LNCAP (cell line): ENCODE measurements at regions not wholly inside any gene's neighbourhood (a gene's known extent, or its start where the extent isn't known, plus 50 kb on each side); places are given as distances from the start of the nearest gene placed in this dataset.

Experiments
- TF ChIP-seq, protein P1 (sequence below): fragments of 450-650 bp; IDR thresholded peaks from 2 replicates; pipeline ENCODE4 v1.5.1; 2017; ENCODE audit warnings: mild to moderate bottlenecking

- TF ChIP-seq, protein P1, sequence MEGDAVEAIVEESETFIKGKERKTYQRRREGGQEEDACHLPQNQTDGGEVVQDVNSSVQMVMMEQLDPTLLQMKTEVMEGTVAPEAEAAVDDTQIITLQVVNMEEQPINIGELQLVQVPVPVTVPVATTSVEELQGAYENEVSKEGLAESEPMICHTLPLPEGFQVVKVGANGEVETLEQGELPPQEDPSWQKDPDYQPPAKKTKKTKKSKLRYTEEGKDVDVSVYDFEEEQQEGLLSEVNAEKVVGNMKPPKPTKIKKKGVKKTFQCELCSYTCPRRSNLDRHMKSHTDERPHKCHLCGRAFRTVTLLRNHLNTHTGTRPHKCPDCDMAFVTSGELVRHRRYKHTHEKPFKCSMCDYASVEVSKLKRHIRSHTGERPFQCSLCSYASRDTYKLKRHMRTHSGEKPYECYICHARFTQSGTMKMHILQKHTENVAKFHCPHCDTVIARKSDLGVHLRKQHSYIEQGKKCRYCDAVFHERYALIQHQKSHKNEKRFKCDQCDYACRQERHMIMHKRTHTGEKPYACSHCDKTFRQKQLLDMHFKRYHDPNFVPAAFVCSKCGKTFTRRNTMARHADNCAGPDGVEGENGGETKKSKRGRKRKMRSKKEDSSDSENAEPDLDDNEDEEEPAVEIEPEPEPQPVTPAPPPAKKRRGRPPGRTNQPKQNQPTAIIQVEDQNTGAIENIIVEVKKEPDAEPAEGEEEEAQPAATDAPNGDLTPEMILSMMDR = no peak
Observed at GRCh38 chr7:153507885-153508284, 544.3 kb upstream of the DPP6 start.

DNA sequence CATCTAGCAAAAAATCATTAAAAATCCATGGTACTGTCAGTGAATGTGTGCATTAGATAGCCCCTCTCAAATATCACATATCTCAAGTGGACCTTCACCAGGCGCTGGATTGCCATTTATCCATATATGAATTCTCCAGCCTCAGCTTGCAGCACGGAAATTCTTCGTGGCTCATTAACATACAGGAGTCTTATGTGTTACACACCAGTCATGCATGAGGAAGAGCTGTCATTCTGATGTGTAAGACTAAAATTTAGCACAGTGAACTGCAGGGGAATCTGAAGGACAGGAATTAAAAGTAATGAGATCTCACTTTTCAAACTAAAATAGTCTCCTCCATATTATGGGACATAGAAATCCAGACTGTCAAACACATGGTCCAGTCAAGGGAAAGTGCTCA lies 542.4 kb upstream of the DPP6 start:
- TF ChIP-seq, protein P1 = no peak

DNA sequence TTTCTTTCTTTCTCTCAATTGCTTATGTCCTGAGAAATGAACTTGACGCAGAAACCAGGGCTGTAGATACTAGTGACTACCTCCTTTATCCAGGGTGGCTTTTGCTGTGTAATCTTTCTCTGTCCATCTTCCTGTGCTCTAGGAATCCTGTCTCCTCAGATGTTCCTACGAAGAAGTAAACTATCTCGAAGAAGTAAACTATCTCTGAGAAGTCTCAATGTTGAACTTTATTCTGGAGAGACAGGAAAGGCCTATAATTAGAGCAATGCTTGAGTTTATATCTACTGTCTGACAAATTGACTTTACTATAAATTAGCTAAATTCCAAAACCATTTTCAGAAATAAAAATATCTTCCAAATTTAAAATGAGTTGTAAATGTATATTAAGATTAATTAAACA lies 541.5 kb upstream of the DPP6 start:
- TF ChIP-seq, protein P1 = no peak

DNA sequence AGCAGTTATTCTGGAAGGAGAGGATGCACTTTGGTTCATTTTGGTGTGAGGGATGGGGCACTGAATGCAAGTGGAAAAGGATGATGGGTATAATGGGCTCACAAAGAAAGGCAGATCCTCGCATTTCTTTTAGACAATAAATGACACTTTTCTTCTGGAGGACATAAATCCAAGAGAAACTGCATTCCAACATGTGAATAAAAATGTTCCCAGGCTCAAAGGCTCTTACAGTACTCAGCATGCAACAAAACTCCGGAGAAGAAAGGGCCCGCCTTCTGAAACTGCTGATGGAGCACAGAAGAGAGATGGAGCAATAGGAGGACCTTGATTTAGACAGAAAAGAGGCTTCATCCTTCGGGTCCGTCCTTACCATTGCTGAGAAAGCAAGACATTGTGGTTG lies 538.2 kb upstream of the DPP6 start:
- TF ChIP-seq, protein P1 = no peak

DNA sequence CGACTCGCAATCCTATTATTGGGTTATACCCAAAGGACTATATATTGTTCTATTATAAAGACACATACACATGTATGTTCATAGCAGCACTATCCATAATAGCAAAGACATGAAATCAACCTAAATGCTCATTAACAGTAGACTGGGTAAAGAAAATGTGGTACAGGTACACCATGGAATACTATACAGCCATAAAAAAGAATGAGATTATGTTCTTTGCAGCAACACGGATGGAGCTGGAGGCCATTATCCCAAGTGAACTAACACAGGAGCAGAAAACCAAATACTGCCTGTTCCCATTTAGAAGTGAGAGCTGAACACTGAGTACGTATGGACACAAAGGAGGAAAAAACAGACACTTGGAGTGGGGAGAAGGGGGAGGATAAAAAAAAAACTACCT lies 536.8 kb upstream of the DPP6 start:
- TF ChIP-seq, protein P1 = no peak

- TF ChIP-seq, protein P1 = no peak
Observed at GRCh38 chr7:153518201-153518984, 533.8 kb upstream of the DPP6 start.

GRCh38 chr7:153521370-153521769 lies 530.8 kb upstream of the DPP6 start:
- TF ChIP-seq, protein P1 = no peak

GRCh38 chr7:153522261-153522660 lies 529.9 kb upstream of the DPP6 start:
- TF ChIP-seq, protein P1 = no peak
